GM13976 (cell line): ENCODE measurements at regions not wholly inside any gene's neighbourhood (a gene's known extent, or its start where the extent isn't known, plus 50 kb on each side); places are given as distances from the start of the nearest gene placed in this dataset.

Experiments
- DNase-seq: peaks from one replicate; pipeline ENCODE4 v3.0.0; 2012; ENCODE audit warnings: low spot score
- in situ Hi-C: fragments of 300-500 bp; cut with MboI; formaldehyde crosslinking; loops from one replicate; pipeline ENCODE4 v1.12.0; 2022; ENCODE audit warnings: low sequenced_read_pairs, mixed read lengths, inconsistent platforms; ENCODE audit not compliant: unreplicated experiment
- TF ChIP-seq, protein P1 (sequence below): IDR thresholded peaks from 2 replicates; pipeline ENCODE4 v1.5.1; 2012; ENCODE audit warnings: borderline replicate concordance, mild to moderate bottlenecking; ENCODE audit not compliant: insufficient read depth; ENCODE audit errors: extremely low read depth, missing control alignments, control extremely low read depth

DNA sequence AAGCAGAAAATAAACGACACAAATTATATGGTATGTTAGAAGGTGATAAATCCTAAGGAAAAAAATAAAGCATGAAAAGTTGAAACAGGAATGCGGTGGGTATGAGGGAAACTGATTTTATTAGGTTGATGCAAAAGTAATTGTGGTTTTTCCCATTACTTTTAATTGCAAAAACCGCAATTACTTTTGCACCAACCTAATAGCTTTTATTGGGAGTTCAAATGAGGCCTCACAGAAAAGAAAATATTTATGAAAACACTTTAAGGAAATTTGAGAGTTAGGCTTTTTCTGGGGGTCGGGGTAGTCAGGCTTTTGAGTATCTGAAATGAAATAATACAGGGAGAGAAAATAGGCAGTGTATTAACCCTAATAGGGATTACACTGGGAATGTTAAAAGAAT lies 397.0 kb upstream of the KHDRBS2 start:
- no peak for DNase-seq
- in situ Hi-C loops: no loop called here
- TF ChIP-seq, protein P1, sequence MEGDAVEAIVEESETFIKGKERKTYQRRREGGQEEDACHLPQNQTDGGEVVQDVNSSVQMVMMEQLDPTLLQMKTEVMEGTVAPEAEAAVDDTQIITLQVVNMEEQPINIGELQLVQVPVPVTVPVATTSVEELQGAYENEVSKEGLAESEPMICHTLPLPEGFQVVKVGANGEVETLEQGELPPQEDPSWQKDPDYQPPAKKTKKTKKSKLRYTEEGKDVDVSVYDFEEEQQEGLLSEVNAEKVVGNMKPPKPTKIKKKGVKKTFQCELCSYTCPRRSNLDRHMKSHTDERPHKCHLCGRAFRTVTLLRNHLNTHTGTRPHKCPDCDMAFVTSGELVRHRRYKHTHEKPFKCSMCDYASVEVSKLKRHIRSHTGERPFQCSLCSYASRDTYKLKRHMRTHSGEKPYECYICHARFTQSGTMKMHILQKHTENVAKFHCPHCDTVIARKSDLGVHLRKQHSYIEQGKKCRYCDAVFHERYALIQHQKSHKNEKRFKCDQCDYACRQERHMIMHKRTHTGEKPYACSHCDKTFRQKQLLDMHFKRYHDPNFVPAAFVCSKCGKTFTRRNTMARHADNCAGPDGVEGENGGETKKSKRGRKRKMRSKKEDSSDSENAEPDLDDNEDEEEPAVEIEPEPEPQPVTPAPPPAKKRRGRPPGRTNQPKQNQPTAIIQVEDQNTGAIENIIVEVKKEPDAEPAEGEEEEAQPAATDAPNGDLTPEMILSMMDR: no peak

DNA sequence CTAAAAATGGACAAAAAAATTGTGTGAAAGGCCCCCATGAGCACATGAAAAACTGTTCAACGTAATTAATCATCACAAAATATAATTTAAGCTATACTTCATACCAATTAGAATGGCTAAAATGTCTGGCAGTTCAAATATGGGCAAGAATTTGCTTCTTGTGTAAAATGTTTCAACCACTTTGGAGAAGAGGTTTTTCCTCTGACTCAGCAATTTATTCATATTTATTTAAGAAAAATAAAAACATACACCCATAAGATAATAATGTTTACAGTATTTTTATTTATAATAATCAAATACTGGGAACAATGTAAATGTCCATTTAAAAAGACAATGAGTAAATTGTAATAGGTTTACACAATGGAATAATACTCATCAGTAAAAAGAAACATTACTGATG lies 395.1 kb upstream of the KHDRBS2 start:
- DNase-seq: no peak
- in situ Hi-C loops: no loop called here
- TF ChIP-seq, protein P1: no peak

GRCh38 chr6:62672989-62673388 lies 387.0 kb upstream of the KHDRBS2 start:
- TF ChIP-seq, protein P1: no peak
- in situ Hi-C loops: no loop called here

DNA sequence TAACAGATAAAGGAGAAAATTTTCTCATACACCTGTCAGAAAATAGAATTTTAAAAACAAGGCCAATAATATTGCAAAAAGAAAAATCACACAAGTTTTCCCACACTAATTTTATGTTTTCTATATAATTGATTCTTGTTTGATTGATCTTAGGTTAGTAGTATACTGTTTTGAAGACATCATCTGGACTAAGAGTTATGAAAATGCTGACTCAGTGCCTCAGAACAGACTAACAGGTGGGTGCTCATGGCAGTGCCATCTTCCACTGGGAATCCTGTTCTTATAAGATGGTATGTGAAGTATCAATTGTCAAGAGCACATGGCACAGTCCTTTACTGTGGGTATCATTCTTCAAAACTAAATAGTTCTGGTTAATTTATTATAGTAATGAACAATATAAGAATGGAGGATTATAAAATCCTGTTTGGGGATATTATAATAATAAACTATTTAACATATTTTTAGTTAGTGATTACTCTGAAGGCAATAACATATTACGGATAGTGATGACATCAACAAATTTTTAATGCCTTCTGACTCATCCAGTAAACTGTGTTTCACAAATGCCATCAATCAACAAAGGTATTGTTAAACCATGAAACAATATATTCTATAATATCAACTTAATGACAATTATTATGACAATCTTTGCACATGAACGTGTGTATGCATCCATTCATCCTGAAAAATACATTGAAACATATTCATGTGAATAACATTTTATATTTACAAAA lies 384.6 kb upstream of the KHDRBS2 start:
- in situ Hi-C loops: no loop called here
- TF ChIP-seq, protein P1: no peak

More at GRCh38 chr6:62672989-62673388, 387.0 kb upstream of the KHDRBS2 start:
- DNase-seq: no peak

GRCh38 chr6:62669831-62670230 lies 383.8 kb upstream of the KHDRBS2 start:
- in situ Hi-C loops: no loop called here
- TF ChIP-seq, protein P1: no peak

More for the DNA sequence above, 384.6 kb upstream of the KHDRBS2 start:
- no peak for DNase-seq

GRCh38 chr6:62652692-62653328 lies 366.8 kb upstream of the KHDRBS2 start:
- in situ Hi-C loops: no loop called here
- no peak for DNase-seq
- TF ChIP-seq, protein P1: no peak

More at GRCh38 chr6:62669831-62670230, 383.8 kb upstream of the KHDRBS2 start:
- no peak for DNase-seq
